ENCODE measurements at regions not wholly inside any gene's neighbourhood (a gene's known extent, or its start where the extent isn't known, plus 50 kb on each side); places are given as distances from the start of the nearest gene placed in this dataset.
"Not testable (repeated sequence)": the region's sequence is repeated elsewhere in the genome, so short reads cannot be mapped to it uniquely, and the experiment has no call there.

DNA sequence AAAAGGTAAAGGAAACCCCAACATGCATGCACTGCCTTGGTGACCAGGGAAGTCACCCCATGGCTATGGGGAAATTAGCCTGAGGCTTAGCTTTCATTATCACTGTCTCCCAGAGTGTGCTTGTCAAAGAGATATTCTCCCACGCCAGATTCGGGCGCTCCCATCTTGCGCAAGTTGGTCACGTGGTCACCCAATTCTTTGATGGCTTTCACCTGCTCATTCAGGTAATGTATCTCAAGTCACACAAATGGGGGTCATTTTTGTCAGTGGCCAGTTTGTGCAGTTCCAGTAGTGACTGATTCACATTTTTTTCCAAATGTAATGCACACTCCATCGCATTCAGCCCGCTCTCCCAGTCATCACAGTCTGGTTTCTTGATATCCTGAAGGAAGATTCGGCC is 107.6 kb upstream of the UBE2E3 start:
- H4K91ac ChIP-seq (ENCODE audit: insufficient read depth, low read depth, low read length); H3K4ac ChIP-seq (ENCODE audit: low read depth, low read length); H2BK15ac ChIP-seq (ENCODE audit: low read depth, low read length); H2AK9ac ChIP-seq (replicated peaks; ENCODE audit: low read depth, low read length, poor library complexity); H2BK5ac ChIP-seq (ENCODE audit: low read depth, low read length, poor library complexity, severe bottlenecking); H3K9me1 ChIP-seq (ENCODE audit: insufficient read depth, low read length); BruUV-seq (replicated peaks); H2AK5ac ChIP-seq (ENCODE audit: low read depth, low read length); H3K18ac ChIP-seq (ENCODE audit: low read depth, low read length); H3K27me3 ChIP-seq (ENCODE audit: control insufficient read depth, insufficient read depth, low read length); H3K23ac ChIP-seq (ENCODE audit: low read depth, low read length); H3K14ac ChIP-seq (replicated peaks; ENCODE audit: low read depth, low read length); H3K36me3 ChIP-seq (ENCODE audit: control insufficient read depth, insufficient read depth, low read length); H3K79me1 ChIP-seq (ENCODE audit: low read depth in 1 of 2, low read length in 2 of 2); H3K4me3 ChIP-seq (ENCODE audit: insufficient read depth, low read depth, low read length); H2BK20ac ChIP-seq (ENCODE audit: low read depth, low read length); in situ Hi-C loops (cut with MboI; ENCODE audit: low sequenced_read_pairs); H2AFZ ChIP-seq (replicated peaks; ENCODE audit: low read length, poor library complexity); POLR2A ChIA-PET (ENCODE audit: unreplicated experiment); H3K9me3 ChIP-seq (ENCODE audit: control insufficient read depth, insufficient read depth, low read length); H4K8ac ChIP-seq (ENCODE audit: low read depth in 2 of 2, low read length in 2 of 2); H3K9ac ChIP-seq (ENCODE audit: low read depth, low read length); H3K56ac ChIP-seq (ENCODE audit: extremely low read depth, insufficient read depth, low read length); H3K4me1 ChIP-seq (ENCODE audit: control insufficient read depth, insufficient read depth, low read length); H3K4me2 ChIP-seq (ENCODE audit: low read depth, low read length); H4K20me1 ChIP-seq (ENCODE audit: insufficient read depth, low read length); DNase-seq; intact Hi-C loops (cut with micrococcal nuclease); H3K27ac ChIP-seq (ENCODE audit: insufficient read depth, low read length); ATAC-seq (ENCODE audit: low read depth); dilution Hi-C loops (cut with HindIII; ENCODE audit: low sequenced_read_pairs, unreplicated experiment); H4K5ac ChIP-seq (ENCODE audit: low read depth, low read length): not testable (repeated sequence)
- peak overlapping the region; percentile 2; the same call in 1 of the 2 replicates for H2BK120ac ChIP-seq (ENCODE audit: low read depth, low read length)
- no CpG with 5 or more reads among the region's 8 CpGs for WGBS, 2 experiments (ENCODE audit: extremely low coverage in 2 of 2, insufficient read length in 1 of 2)
- CTCF ChIA-PET, result interaction anchor here (0.6 kb wide), 1 partner anchor 9 kb away, joined by 3 read pairs; no protein-coding TSS in a partner anchor
